ENCODE measurements at regions not wholly inside any gene's neighbourhood (a gene's known extent, or its start where the extent isn't known, plus 50 kb on each side); places are given as distances from the start of the nearest gene placed in this dataset.
A peak's percentile ranks its signal among the peaks of the same experiment; 100 is the strongest.

DNA sequence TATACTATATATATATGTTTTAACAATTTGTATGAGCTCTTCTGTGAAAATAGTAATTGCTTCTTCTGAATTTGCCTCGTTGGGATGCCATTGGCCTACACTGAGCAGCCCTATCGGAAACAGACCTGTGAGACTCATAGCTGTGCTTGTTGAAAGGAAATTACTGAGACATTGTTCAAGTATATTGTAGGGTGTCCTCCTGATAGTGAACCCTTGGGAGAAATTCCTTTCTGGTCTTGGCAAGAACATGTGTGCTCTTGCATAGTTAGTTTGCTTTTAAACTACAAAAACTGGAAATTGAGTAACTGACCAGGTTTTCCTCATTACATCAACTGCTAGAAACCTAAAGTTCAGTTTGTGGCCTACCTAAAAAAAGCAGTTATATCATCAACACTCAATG, 160.9 kb downstream of the LURAP1L start:
- H3K4me1 ChIP-seq (ENCODE audit: insufficient read depth, low read length) = no peaks in the 10 kb centered on the region
- H3K4me3 ChIP-seq (ENCODE audit: insufficient read depth, low read depth, low read length) = no peak overlapping the region
- no peaks in the 10 kb centered on the region for H4K20me1 ChIP-seq (ENCODE audit: insufficient read depth, low read length)
- no peak overlapping the region for H3K4me2 ChIP-seq (ENCODE audit: low read length)
- peak; percentile 64 for DNase-seq (ENCODE audit: low read depth)
- FAIRE-seq = no peak
- Mint-ChIP-seq H3K27ac (ENCODE audit: unreplicated experiment) (no peak overlapping the region), H3K9me3 (ENCODE audit: unreplicated experiment) (no peaks in the 10 kb centered on the region), H3K4me1 (ENCODE audit: low read depth, unreplicated experiment) (peaks cover 8% of the 10 kb centered on the region), H3K36me3 (ENCODE audit: low read depth, unreplicated experiment) (no peaks in the 10 kb centered on the region), H3K4me3 (ENCODE audit: unreplicated experiment) (no peak overlapping the region), H3K27me3 (ENCODE audit: low read depth, unreplicated experiment) (no peaks in the 10 kb centered on the region)
- no peaks in the 10 kb centered on the region for H3K36me3 ChIP-seq (ENCODE audit: insufficient read depth, low read length)
- no peaks in the 10 kb centered on the region for H3K27me3 ChIP-seq (ENCODE audit: insufficient read depth, low read length)
- TF ChIP-seq EZH2 (IDR thresholded peaks at IDR 0.05; ENCODE audit: insufficient read depth, low read length) = no peak
- TF ChIP-seq, protein P1, sequence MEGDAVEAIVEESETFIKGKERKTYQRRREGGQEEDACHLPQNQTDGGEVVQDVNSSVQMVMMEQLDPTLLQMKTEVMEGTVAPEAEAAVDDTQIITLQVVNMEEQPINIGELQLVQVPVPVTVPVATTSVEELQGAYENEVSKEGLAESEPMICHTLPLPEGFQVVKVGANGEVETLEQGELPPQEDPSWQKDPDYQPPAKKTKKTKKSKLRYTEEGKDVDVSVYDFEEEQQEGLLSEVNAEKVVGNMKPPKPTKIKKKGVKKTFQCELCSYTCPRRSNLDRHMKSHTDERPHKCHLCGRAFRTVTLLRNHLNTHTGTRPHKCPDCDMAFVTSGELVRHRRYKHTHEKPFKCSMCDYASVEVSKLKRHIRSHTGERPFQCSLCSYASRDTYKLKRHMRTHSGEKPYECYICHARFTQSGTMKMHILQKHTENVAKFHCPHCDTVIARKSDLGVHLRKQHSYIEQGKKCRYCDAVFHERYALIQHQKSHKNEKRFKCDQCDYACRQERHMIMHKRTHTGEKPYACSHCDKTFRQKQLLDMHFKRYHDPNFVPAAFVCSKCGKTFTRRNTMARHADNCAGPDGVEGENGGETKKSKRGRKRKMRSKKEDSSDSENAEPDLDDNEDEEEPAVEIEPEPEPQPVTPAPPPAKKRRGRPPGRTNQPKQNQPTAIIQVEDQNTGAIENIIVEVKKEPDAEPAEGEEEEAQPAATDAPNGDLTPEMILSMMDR (IDR thresholded peaks at IDR 0.05; ENCODE audit: insufficient read depth, low read depth, low read length) = no peak
- no peak overlapping the region for H3K27ac ChIP-seq (ENCODE audit: low read depth, low read length)
- H2AFZ ChIP-seq (ENCODE audit: low read depth, low read length) = no peak overlapping the region
- H3K9me3 ChIP-seq (ENCODE audit: insufficient read depth, low read depth, low read length) = no peaks in the 10 kb centered on the region
- no peaks in the 10 kb centered on the region for H3K79me2 ChIP-seq (ENCODE audit: insufficient read depth, low read length)
- H3K9ac ChIP-seq (ENCODE audit: low read length) = no peak overlapping the region

DNA sequence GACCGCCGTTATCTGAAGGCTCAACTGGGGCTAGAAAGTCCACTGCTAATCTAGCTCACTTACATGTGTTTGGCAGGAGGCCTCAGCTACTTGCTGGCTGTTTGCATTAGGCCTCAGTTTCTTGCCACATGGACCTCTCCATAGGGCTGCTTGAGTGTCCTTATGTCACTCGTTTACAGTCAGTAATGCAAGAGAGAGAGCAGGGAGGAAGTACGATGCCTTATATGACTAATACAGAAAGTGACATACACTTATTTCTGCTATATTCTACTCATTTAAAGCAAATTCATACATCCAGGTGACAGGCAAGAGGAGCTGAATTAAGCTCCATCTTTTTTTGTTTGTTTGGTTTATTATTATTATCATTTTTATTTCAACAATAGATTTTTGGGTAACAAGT, 179.6 kb downstream of the LURAP1L start:
- Histone ChIP-seq H4K20me1 (ENCODE audit: insufficient read depth, low read length) (no peaks in the 10 kb centered on the region), H3K9ac (ENCODE audit: low read length) (no peak overlapping the region), H3K27ac (ENCODE audit: low read depth, low read length) (no peak overlapping the region), H3K36me3 (ENCODE audit: insufficient read depth, low read length) (no peaks in the 10 kb centered on the region), H2AFZ (ENCODE audit: low read depth, low read length) (no peak overlapping the region), H3K4me3 (ENCODE audit: insufficient read depth, low read depth, low read length) (no peak overlapping the region), H3K4me1 (ENCODE audit: insufficient read depth, low read length) (no peaks in the 10 kb centered on the region), H3K79me2 (ENCODE audit: insufficient read depth, low read length) (no peaks in the 10 kb centered on the region), H3K27me3 (ENCODE audit: insufficient read depth, low read length) (no peaks in the 10 kb centered on the region), H3K9me3 (ENCODE audit: insufficient read depth, low read depth, low read length) (no peaks in the 10 kb centered on the region), H3K4me2 (ENCODE audit: low read length) (no peak overlapping the region)
- no peak overlapping the region for H3K4me3 Mint-ChIP-seq (ENCODE audit: unreplicated experiment)
- peaks cover 10% of the 10 kb centered on the region for H3K4me1 Mint-ChIP-seq (ENCODE audit: low read depth, unreplicated experiment)
- FAIRE-seq = no peak
- H3K27ac Mint-ChIP-seq (ENCODE audit: unreplicated experiment) = peak overlapping the region; percentile 47
- no peak for TF ChIP-seq EZH2 (IDR thresholded peaks at IDR 0.05; ENCODE audit: insufficient read depth, low read length)
- TF ChIP-seq, protein P1 (IDR thresholded peaks at IDR 0.05; ENCODE audit: insufficient read depth, low read depth, low read length) = no peak
- peaks cover 1% of the 10 kb centered on the region for H3K36me3 Mint-ChIP-seq (ENCODE audit: low read depth, unreplicated experiment)
- H3K27me3 Mint-ChIP-seq (ENCODE audit: low read depth, unreplicated experiment) = no peaks in the 10 kb centered on the region
- no peak for DNase-seq (ENCODE audit: low read depth)
- H3K9me3 Mint-ChIP-seq (ENCODE audit: unreplicated experiment) = peaks cover 13% of the 10 kb centered on the region

DNA sequence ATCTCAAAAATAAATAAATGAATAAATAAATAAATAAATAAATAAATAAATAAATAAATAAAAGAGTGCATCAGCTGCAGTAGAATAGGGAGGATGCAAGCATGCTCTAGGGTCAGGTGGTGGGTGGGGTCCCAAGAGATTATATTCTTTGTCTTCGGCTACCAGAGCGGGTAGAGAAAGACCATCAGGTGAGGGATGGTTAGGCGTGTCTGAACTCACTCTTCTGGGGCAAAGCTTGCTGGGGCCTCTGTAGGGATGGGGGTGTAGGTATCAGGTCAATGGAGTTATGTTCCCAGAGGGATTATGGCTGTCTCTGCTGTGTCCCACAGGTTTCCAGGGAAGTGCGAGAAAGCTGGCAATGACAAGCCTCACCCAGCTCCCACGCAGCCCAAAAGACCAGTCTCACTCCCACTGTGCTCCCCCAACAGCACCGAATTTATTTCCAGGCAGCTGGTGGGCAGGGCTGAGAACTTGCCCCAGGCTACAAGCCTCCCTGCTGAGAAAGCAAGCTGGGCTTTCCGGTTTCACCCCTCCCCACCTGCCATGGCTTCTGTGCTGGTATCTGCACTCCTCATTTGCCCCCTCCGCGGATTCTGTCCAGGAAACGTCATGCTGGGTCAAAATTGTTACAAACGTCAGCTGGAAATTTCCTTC, 180.8 kb downstream of the LURAP1L start:
- H3K9me3 ChIP-seq (ENCODE audit: insufficient read depth, low read depth, low read length) = no peaks in the 10 kb centered on the region
- H3K4me1 ChIP-seq (ENCODE audit: insufficient read depth, low read length) = no peaks in the 10 kb centered on the region
- H3K4me3 ChIP-seq (ENCODE audit: insufficient read depth, low read depth, low read length) = no peak overlapping the region
- H2AFZ ChIP-seq (ENCODE audit: low read depth, low read length) = no peak overlapping the region
- H3K4me3 Mint-ChIP-seq (ENCODE audit: unreplicated experiment) = no peak overlapping the region
- TF ChIP-seq, protein P1 (IDR thresholded peaks at IDR 0.05; ENCODE audit: insufficient read depth, low read depth, low read length) = no peak
- TF ChIP-seq EZH2 (IDR thresholded peaks at IDR 0.05; ENCODE audit: insufficient read depth, low read length) = no peak
- peaks cover 1% of the 10 kb centered on the region for H3K36me3 Mint-ChIP-seq (ENCODE audit: low read depth, unreplicated experiment)
- no peaks in the 10 kb centered on the region for H3K27me3 ChIP-seq (ENCODE audit: insufficient read depth, low read length)
- DNase-seq (ENCODE audit: low read depth) = no peak
- H3K27me3 Mint-ChIP-seq (ENCODE audit: low read depth, unreplicated experiment) = no peaks in the 10 kb centered on the region
- no peak for FAIRE-seq
- peak overlapping the region; percentile 97 for H3K27ac Mint-ChIP-seq (ENCODE audit: unreplicated experiment)
- H3K4me1 Mint-ChIP-seq (ENCODE audit: low read depth, unreplicated experiment) = peaks cover 10% of the 10 kb centered on the region
- H3K79me2 ChIP-seq (ENCODE audit: insufficient read depth, low read length) = no peaks in the 10 kb centered on the region
- no peak overlapping the region for H3K4me2 ChIP-seq (ENCODE audit: low read length)
- H3K27ac ChIP-seq (ENCODE audit: low read depth, low read length) = no peak overlapping the region
- H3K9me3 Mint-ChIP-seq (ENCODE audit: unreplicated experiment) = peaks cover 13% of the 10 kb centered on the region
- no peaks in the 10 kb centered on the region for H4K20me1 ChIP-seq (ENCODE audit: insufficient read depth, low read length)
- H3K36me3 ChIP-seq (ENCODE audit: insufficient read depth, low read length) = no peaks in the 10 kb centered on the region
- no peak overlapping the region for H3K9ac ChIP-seq (ENCODE audit: low read length)
